HuH-7.5 (cell line): ENCODE measurements at regions not wholly inside any gene's neighbourhood (a gene's known extent, or its start where the extent isn't known, plus 50 kb on each side); places are given as distances from the start of the nearest gene placed in this dataset.
"Not testable (repeated sequence)": the region's sequence is repeated elsewhere in the genome, so short reads cannot be mapped to it uniquely, and the experiment has no call there.

Source experiments
- DNase-seq: peaks from one replicate; pipeline ENCODE4 v3.0.0; 2011; ENCODE audit warnings: low spot score

GRCh38 chr6:139474145-139475108 is 100.0 kb upstream of the CITED2 start:
- no peak for DNase-seq

- no peak for DNase-seq
Measured at GRCh38 chr6:139473731-139474130, 99.3 kb upstream of the CITED2 start.

GRCh38 chr6:139473231-139473701 is 98.8 kb upstream of the CITED2 start:
- no peak for DNase-seq

- DNase-seq: no peak
Measured at GRCh38 chr6:139472351-139473015, 98.0 kb upstream of the CITED2 start.

GRCh38 chr6:139470997-139471396 is 96.5 kb upstream of the CITED2 start:
- DNase-seq: no peak

GRCh38 chr6:139468178-139468819 is 93.9 kb upstream of the CITED2 start:
- DNase-seq: no peak

GRCh38 chr6:139457476-139457875 is 83.0 kb upstream of the CITED2 start:
- no peak for DNase-seq

GRCh38 chr6:139452148-139452876 is 77.9 kb upstream of the CITED2 start:
- no peak for DNase-seq

GRCh38 chr6:139449611-139450000 is 75.2 kb upstream of the CITED2 start:
- DNase-seq: no peak

GRCh38 chr6:139448998-139449610 is 74.7 kb upstream of the CITED2 start:
- DNase-seq: no peak

- DNase-seq: no peak
Measured at GRCh38 chr6:139448051-139448649, 73.7 kb upstream of the CITED2 start.

GRCh38 chr6:139447656-139447975 is 73.2 kb upstream of the CITED2 start:
- no peak for DNase-seq

- no peak for DNase-seq
Measured at GRCh38 chr6:139446768-139447655, 72.6 kb upstream of the CITED2 start.

GRCh38 chr6:139446138-139446715 is 71.8 kb upstream of the CITED2 start:
- no peak for DNase-seq

- DNase-seq: not testable (repeated sequence)
Measured at GRCh38 chr6:139444273-139444787, 69.9 kb upstream of the CITED2 start.

GRCh38 chr6:139443231-139444112 is 69.0 kb upstream of the CITED2 start:
- DNase-seq: no peak

- DNase-seq: no peak
Measured at GRCh38 chr6:139442188-139442671, 67.8 kb upstream of the CITED2 start.

- no peak for DNase-seq
Measured at GRCh38 chr6:139439349-139439748, 64.9 kb upstream of the CITED2 start.
